ENCODE measurements at regions not wholly inside any gene's neighbourhood (a gene's known extent, or its start where the extent isn't known, plus 50 kb on each side); places are given as distances from the start of the nearest gene placed in this dataset.

GRCh38 chr6:16871047-16871446 lies 109.8 kb upstream of the ATXN1 start:
- Histone ChIP-seq H3K79me2 (ENCODE audit: insufficient read depth, low read length) (no peaks in the 10 kb centered on the region), H2AFZ (ENCODE audit: low read length) (0 out of 2 replicates have a peak overlapping the region, but pooled peaks have one; percentile 26), H3K9me3 (ENCODE audit: insufficient read depth, low read depth, low read length) (no peaks in the 10 kb centered on the region), H3K4me2 (ENCODE audit: low read depth, low read length, poor library complexity, severe bottlenecking) (no peak overlapping the region), H3K36me3 (ENCODE audit: insufficient read depth, low read length) (no peaks in the 10 kb centered on the region), H3K9me2 (replicated peaks; ENCODE audit: low read depth, low read length) (no peaks in the 10 kb centered on the region), H3K4me1 (ENCODE audit: insufficient read depth, low read length, poor library complexity, severe bottlenecking) (peaks cover 78% of the 10 kb centered on the region), H3K9ac (ENCODE audit: low read depth, low read length, poor library complexity, severe bottlenecking) (peak overlapping the region; percentile 5), H4K20me1 (ENCODE audit: insufficient read depth, low read length, poor library complexity, severe bottlenecking) (no peaks in the 10 kb centered on the region), H3K4me3 (ENCODE audit: low read length, poor library complexity, severe bottlenecking) (no peak overlapping the region), H3F3A (ENCODE audit: low read depth) (peaks cover 9% of the 10 kb centered on the region), H3K27me3 (ENCODE audit: insufficient read depth, low read length, poor library complexity, severe bottlenecking) (no peaks in the 10 kb centered on the region)
- TF ChIP-seq EZH2phosphoT487 (IDR thresholded peaks at IDR 0.05; ENCODE audit: borderline replicate concordance), result no peak

DNA sequence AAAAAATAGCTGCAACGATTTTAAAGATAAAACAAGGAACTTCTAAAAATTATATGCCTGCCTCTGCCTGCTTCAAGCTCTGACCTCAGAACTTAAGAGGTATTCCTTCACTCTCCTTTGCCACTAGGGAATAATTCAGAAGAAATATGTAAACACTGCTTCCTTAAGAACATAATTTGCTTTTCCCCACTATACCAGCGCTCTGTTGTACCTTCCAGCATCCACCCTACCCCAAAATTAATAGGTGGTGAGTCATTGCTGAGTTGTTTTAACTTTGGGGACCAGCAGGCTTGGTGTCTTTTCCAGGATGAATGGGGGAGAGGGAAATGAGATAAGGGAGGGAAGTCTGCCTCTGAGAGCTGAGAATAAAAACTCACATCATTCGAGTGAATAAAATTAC lies 107.7 kb upstream of the ATXN1 start:
- H3K9me3 ChIP-seq (ENCODE audit: insufficient read depth, low read depth, low read length), result no peaks in the 10 kb centered on the region
- H3K36me3 ChIP-seq (ENCODE audit: insufficient read depth, low read length), result no peaks in the 10 kb centered on the region
- H3K27me3 ChIP-seq (ENCODE audit: insufficient read depth, low read length, poor library complexity, severe bottlenecking), result no peaks in the 10 kb centered on the region
- H3K9ac ChIP-seq (ENCODE audit: low read depth, low read length, poor library complexity, severe bottlenecking), result no peak overlapping the region
- no peak overlapping the region for H3K4me3 ChIP-seq (ENCODE audit: low read length, poor library complexity, severe bottlenecking)
- no peak for TF ChIP-seq CTCF (conservative IDR thresholded peaks at IDR 0.05; ENCODE audit: low read length)
- TF ChIP-seq EZH2phosphoT487 (IDR thresholded peaks at IDR 0.05; ENCODE audit: borderline replicate concordance), result no peak
- H2AFZ ChIP-seq (ENCODE audit: low read length), result 0 out of 2 replicates have a peak overlapping the region, but pooled peaks have one; percentile 3
- H4K20me1 ChIP-seq (ENCODE audit: insufficient read depth, low read length, poor library complexity, severe bottlenecking), result no peaks in the 10 kb centered on the region
- peaks cover 9% of the 10 kb centered on the region for H3F3A ChIP-seq (ENCODE audit: low read depth)
- no peak overlapping the region for H3K4me2 ChIP-seq (ENCODE audit: low read depth, low read length, poor library complexity, severe bottlenecking)
- peaks cover 80% of the 10 kb centered on the region for H3K4me1 ChIP-seq (ENCODE audit: insufficient read depth, low read length, poor library complexity, severe bottlenecking)
- no peaks in the 10 kb centered on the region for H3K9me2 ChIP-seq (replicated peaks; ENCODE audit: low read depth, low read length)
- no peaks in the 10 kb centered on the region for H3K79me2 ChIP-seq (ENCODE audit: insufficient read depth, low read length)

GRCh38 chr6:16857969-16858592 lies 96.8 kb upstream of the ATXN1 start:
- H3K4me3 ChIP-seq (ENCODE audit: low read length, poor library complexity, severe bottlenecking), result no peak overlapping the region
- H2AFZ ChIP-seq (ENCODE audit: low read length), result no peak overlapping the region
- H3K27me3 ChIP-seq (ENCODE audit: insufficient read depth, low read length, poor library complexity, severe bottlenecking), result no peaks in the 10 kb centered on the region
- no peaks in the 10 kb centered on the region for H3F3A ChIP-seq (ENCODE audit: low read depth)
- H4K20me1 ChIP-seq (ENCODE audit: insufficient read depth, low read length, poor library complexity, severe bottlenecking), result no peaks in the 10 kb centered on the region
- H3K9me2 ChIP-seq (replicated peaks; ENCODE audit: low read depth, low read length), result no peaks in the 10 kb centered on the region
- no peak overlapping the region for H3K9ac ChIP-seq (ENCODE audit: low read depth, low read length, poor library complexity, severe bottlenecking)
- no peaks in the 10 kb centered on the region for H3K36me3 ChIP-seq (ENCODE audit: insufficient read depth, low read length)
- peak overlapping the region; percentile 28 for H3K4me2 ChIP-seq (ENCODE audit: low read depth, low read length, poor library complexity, severe bottlenecking)
- H3K79me2 ChIP-seq (ENCODE audit: insufficient read depth, low read length), result no peaks in the 10 kb centered on the region
- TF ChIP-seq EZH2phosphoT487 (IDR thresholded peaks at IDR 0.05; ENCODE audit: borderline replicate concordance) (no peak), CTCF (conservative IDR thresholded peaks at IDR 0.05; ENCODE audit: low read length) (no peak)
- H3K9me3 ChIP-seq (ENCODE audit: insufficient read depth, low read depth, low read length), result no peaks in the 10 kb centered on the region
- H3K4me1 ChIP-seq (ENCODE audit: insufficient read depth, low read length, poor library complexity, severe bottlenecking), result peaks cover 47% of the 10 kb centered on the region

- H3K4me2 ChIP-seq (ENCODE audit: low read depth, low read length, poor library complexity, severe bottlenecking), result peak overlapping the region; percentile 57
Observed at GRCh38 chr6:16855460-16855859, 94.2 kb upstream of the ATXN1 start.

More at GRCh38 chr6:16855460-16855859, 94.2 kb upstream of the ATXN1 start:
- H3K4me3 ChIP-seq (ENCODE audit: low read length, poor library complexity, severe bottlenecking), result peak overlapping the region; percentile 8
- H3K79me2 ChIP-seq (ENCODE audit: insufficient read depth, low read length), result no peaks in the 10 kb centered on the region
- H3K9ac ChIP-seq (ENCODE audit: low read depth, low read length, poor library complexity, severe bottlenecking), result peak overlapping the region; percentile 2
- no peaks in the 10 kb centered on the region for H3K9me2 ChIP-seq (replicated peaks; ENCODE audit: low read depth, low read length)
- H2AFZ ChIP-seq (ENCODE audit: low read length), result no peak overlapping the region
- no peaks in the 10 kb centered on the region for H4K20me1 ChIP-seq (ENCODE audit: insufficient read depth, low read length, poor library complexity, severe bottlenecking)
- peaks cover 69% of the 10 kb centered on the region for H3K4me1 ChIP-seq (ENCODE audit: insufficient read depth, low read length, poor library complexity, severe bottlenecking)
- H3K9me3 ChIP-seq (ENCODE audit: insufficient read depth, low read depth, low read length), result no peaks in the 10 kb centered on the region
- H3F3A ChIP-seq (ENCODE audit: low read depth), result no peaks in the 10 kb centered on the region
- H3K27me3 ChIP-seq (ENCODE audit: insufficient read depth, low read length, poor library complexity, severe bottlenecking), result no peaks in the 10 kb centered on the region
- TF ChIP-seq EZH2phosphoT487 (IDR thresholded peaks at IDR 0.05; ENCODE audit: borderline replicate concordance), result no peak
- TF ChIP-seq CTCF (conservative IDR thresholded peaks at IDR 0.05; ENCODE audit: low read length), result no peak
- no peaks in the 10 kb centered on the region for H3K36me3 ChIP-seq (ENCODE audit: insufficient read depth, low read length)
